PC-9 (cell line): ENCODE measurements at regions not wholly inside any gene's neighbourhood (a gene's known extent, or its start where the extent isn't known, plus 50 kb on each side); places are given as distances from the start of the nearest gene placed in this dataset.

Experiments used
- BruUV-seq: library from RNA; stranded (reverse); fragments of 400-500 nt; replicated peaks from 2 replicates; lab custom pipeline; 2021; lab: Mats Ljungman, UMichigan
- CTCF ChIA-PET: fragments of 300-600 bp; sonication (Branson Sonifier 250); formaldehyde crosslinking; loops from one replicate; lab custom pipeline; 2022; ENCODE audit warnings: antibody characterized with exemption; lab: Charles Lee
- POLR2A ChIA-PET: fragments of 300-600 bp; sonication (Branson Sonifier 250); formaldehyde crosslinking; loops from one replicate; lab custom pipeline; 2022; ENCODE audit warnings: antibody characterized with exemption; ENCODE audit not compliant: unreplicated experiment; lab: Charles Lee
- DNase-seq, 2 experiments: peaks; one replicate each; pipeline versions ENCODE4 v3.0.0 to v3.0.0-alpha.2; 2015 to 2022; ENCODE audit warnings: mixed read lengths in 1 of 2
- H2AFZ ChIP-seq: fragments of 200-600 bp; sonication (generic); 2 replicates; pipeline ENCODE4 v1.8.1; 2017; ENCODE audit warnings: antibody characterized with exemption
- H3F3A ChIP-seq: fragments of 200-600 bp; sonication (generic); 2 replicates; pipeline ENCODE4 v1.8.1; 2017; ENCODE audit warnings: antibody characterized with exemption, mild to moderate bottlenecking, low read depth; ENCODE audit not compliant: insufficient read depth
- H3K27ac ChIP-seq: fragments of 200-600 bp; sonication (generic); 2 replicates; pipeline ENCODE4 v1.6.1; 2016; ENCODE audit warnings: mixed run types
- H3K27me3 ChIP-seq: fragments of 200-600 bp; sonication (generic); 2 replicates; pipeline ENCODE4 v1.6.1; 2016; ENCODE audit warnings: low read depth, mixed run types; ENCODE audit not compliant: insufficient read depth
- H3K36me3 ChIP-seq: fragments of 200-600 bp; sonication (generic); 2 replicates; pipeline ENCODE4 v1.6.1; 2016; ENCODE audit warnings: low read depth, mixed run types
- H3K4me1 ChIP-seq: fragments of 200-600 bp; sonication (generic); replicated peaks from 2 replicates; pipeline ENCODE4 v1.6.1; 2016; ENCODE audit warnings: mixed run types; ENCODE audit not compliant: insufficient read depth
- H3K4me2 ChIP-seq: fragments of 200-600 bp; sonication (generic); 2 replicates; pipeline ENCODE4 v1.6.1; 2017; ENCODE audit warnings: mixed run types
- H3K4me3 ChIP-seq: fragments of 200-600 bp; sonication (generic); 2 replicates; pipeline ENCODE4 v1.6.1; 2016; ENCODE audit warnings: mixed run types
- H3K79me2 ChIP-seq: fragments of 200-600 bp; sonication (generic); 2 replicates; pipeline ENCODE4 v1.6.1; 2017; ENCODE audit warnings: low read depth, mixed run types
- H3K9me2 ChIP-seq: fragments of 200-600 bp; sonication (generic); 2 replicates; pipeline ENCODE4 v1.8.1; 2017; ENCODE audit warnings: mild to moderate bottlenecking; ENCODE audit not compliant: insufficient read depth
- H3K9me3 ChIP-seq: fragments of 200-600 bp; sonication (generic); 2 replicates; pipeline ENCODE4 v1.8.1; 2016; ENCODE audit warnings: low read depth; ENCODE audit not compliant: insufficient read depth
- H4K20me1 ChIP-seq: fragments of 200-600 bp; sonication (generic); 2 replicates; pipeline ENCODE4 v1.8.1; 2017; ENCODE audit not compliant: insufficient read depth
- CTCF ChIP-seq: fragments of 200-600 bp; sonication (generic); conservative IDR thresholded peaks from 2 replicates; pipeline ENCODE4 v1.6.1; 2017; ENCODE audit warnings: mixed run types, antibody characterized with exemption, mild to moderate bottlenecking, moderate library complexity
- EZH2 ChIP-seq: fragments of 200-600 bp; sonication (generic); IDR thresholded peaks from 2 replicates; pipeline ENCODE4 v1.8.0; 2017; ENCODE audit warnings: antibody characterized with exemption, low read depth
- intact Hi-C: fragments of 100-400 bp; cut with micrococcal nuclease; formaldehyde crosslinking; loops from one replicate; pipeline ENCODE4 v1.10.0; 2022; ENCODE audit not compliant: unreplicated experiment

DNA sequence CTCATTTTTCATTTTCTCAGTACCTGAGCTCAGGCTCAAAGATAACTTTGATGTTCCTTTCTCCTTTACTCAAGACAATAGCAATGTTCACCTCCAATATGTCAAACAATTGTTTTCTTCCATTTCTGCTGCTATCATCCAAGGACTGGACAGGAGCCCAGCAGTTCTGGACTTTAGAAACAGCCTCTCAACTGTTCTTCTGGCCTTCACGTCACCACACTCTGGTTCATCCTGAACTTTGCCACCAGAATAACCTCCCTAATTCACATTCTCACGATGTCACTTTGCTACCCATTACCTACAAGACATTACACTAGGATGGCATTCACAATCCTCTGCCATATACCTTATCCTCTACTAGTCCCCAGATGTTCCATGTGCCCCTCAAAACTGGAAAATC, 60.6 kb upstream of the PLEKHG1 start:
- no peak for DNase-seq
- Histone ChIP-seq H2AFZ (no peak overlapping the region), H3F3A (no peaks in the 10 kb centered on the region), H3K79me2 (no peaks in the 10 kb centered on the region), H3K27ac (no peak overlapping the region), H3K27me3 (no peaks in the 10 kb centered on the region), H3K9me2 (no peaks in the 10 kb centered on the region; the same call in 1 of the 2 replicates), H3K4me2 (no peak overlapping the region), H3K4me1 (no peaks in the 10 kb centered on the region), H3K9me3 (no peaks in the 10 kb centered on the region), H4K20me1 (no peaks in the 10 kb centered on the region), H3K4me3 (no peak overlapping the region), H3K36me3 (no peaks in the 10 kb centered on the region)
- intact Hi-C loops: no loop called here
- CTCF ChIA-PET: no interaction called here
- POLR2A ChIA-PET: no interaction called here
- TF ChIP-seq EZH2 (no peak), CTCF (no peak)
- no TSS peak for BruUV-seq

DNA sequence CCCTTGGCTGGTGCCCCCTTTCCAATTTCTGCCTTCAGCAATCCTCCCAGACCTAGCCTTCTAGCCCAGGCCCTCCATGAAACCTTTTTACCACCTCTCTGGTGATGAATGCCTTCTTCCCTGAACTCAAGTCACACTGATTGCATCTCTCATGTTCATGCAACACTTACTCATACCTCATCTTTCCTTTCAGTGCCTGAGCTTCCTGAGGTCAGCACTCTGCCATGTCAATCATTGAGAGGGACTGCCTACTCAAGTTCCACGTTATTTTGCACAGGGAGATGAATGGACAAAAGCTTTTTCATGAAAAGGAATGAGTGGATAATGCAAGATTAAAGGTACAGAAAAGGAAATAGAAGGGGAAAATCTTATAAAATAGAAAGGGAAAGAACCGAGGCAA, 60.1 kb upstream of the PLEKHG1 start:
- H2AFZ ChIP-seq: no peak overlapping the region
- CTCF ChIA-PET: no interaction called here
- no peaks in the 10 kb centered on the region; the same call in 1 of the 2 replicates for H3K9me2 ChIP-seq
- TF ChIP-seq CTCF (no peak), EZH2 (no peak)
- intact Hi-C loops: no loop called here
- H3K9me3 ChIP-seq: no peaks in the 10 kb centered on the region
- no peaks in the 10 kb centered on the region for H3K27me3 ChIP-seq
- H3K4me3 ChIP-seq: no peak overlapping the region
- no peaks in the 10 kb centered on the region for H4K20me1 ChIP-seq
- no peaks in the 10 kb centered on the region for H3K79me2 ChIP-seq
- no TSS peak for BruUV-seq
- H3K27ac ChIP-seq: no peak overlapping the region
- POLR2A ChIA-PET: no interaction called here
- no peak for DNase-seq
- H3F3A ChIP-seq: no peaks in the 10 kb centered on the region
- no peaks in the 10 kb centered on the region for H3K4me1 ChIP-seq
- no peak overlapping the region for H3K4me2 ChIP-seq
- no peaks in the 10 kb centered on the region for H3K36me3 ChIP-seq

DNA sequence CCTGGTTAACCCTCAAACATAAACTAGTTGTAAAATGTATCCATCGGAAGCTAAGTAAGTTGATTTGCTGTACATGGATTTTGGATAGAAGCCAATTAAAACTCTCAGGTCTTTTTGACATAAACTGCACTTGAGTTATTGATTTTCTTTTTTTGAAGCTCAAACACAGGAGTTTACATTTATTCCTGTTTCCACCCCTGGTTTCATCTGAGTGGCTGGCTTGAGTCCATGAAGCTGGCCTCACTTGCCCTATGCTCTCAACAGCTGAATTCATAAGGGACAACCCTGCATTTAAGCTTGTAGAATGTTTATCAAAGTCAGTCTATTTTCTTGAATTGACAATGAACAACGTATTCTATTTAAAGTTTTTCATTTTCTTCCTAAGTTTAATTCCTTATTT, 58.1 kb upstream of the PLEKHG1 start:
- ChIA-PET CTCF (no interaction called here), POLR2A (no interaction called here)
- Histone ChIP-seq H3K4me1 (no peaks in the 10 kb centered on the region), H3K4me2 (no peak overlapping the region), H3K9me2 (no peaks in the 10 kb centered on the region), H4K20me1 (no peaks in the 10 kb centered on the region), H3K9me3 (no peaks in the 10 kb centered on the region), H3K79me2 (no peaks in the 10 kb centered on the region), H2AFZ (no peak overlapping the region), H3K4me3 (no peak overlapping the region), H3F3A (no peaks in the 10 kb centered on the region), H3K27me3 (no peaks in the 10 kb centered on the region), H3K36me3 (no peaks in the 10 kb centered on the region), H3K27ac (no peak overlapping the region)
- TF ChIP-seq EZH2 (no peak), CTCF (no peak)
- intact Hi-C loops: no loop called here
- DNase-seq: no peak
- no TSS peak for BruUV-seq
